HCT116 (cell line): ENCODE measurements at regions not wholly inside any gene's neighbourhood (a gene's known extent, or its start where the extent isn't known, plus 50 kb on each side); places are given as distances from the start of the nearest gene placed in this dataset.

Source experiments
- ATAC-seq: fragments of 200-7000 bp; cut with Tn5 transposase; 2 replicates; pipeline ENCODE4 v1.9.1; 2020; ENCODE audit warnings: mild to moderate bottlenecking, moderate library complexity
- BruUV-seq: library from RNA; stranded (reverse); fragments of 400-500 nt; replicated peaks from 2 replicates; lab custom pipeline; 2021; lab: Mats Ljungman, UMichigan
- CTCF ChIA-PET: fragments of 300-600 bp; sonication (Branson Sonifier 250); formaldehyde crosslinking; loops from one replicate; lab custom pipeline; 2021; ENCODE audit warnings: antibody characterized with exemption; lab: Charles Lee
- POLR2A ChIA-PET: fragments of 300-600, 350-600 bp; sonication (Branson Sonifier 250); formaldehyde crosslinking; loops from one replicate; lab custom pipeline; 2021; ENCODE audit warnings: antibody characterized with exemption; lab: Charles Lee
- RAD21 ChIA-PET, 2 experiments: fragments of 300-600 bp; sonication (Branson Sonifier 250); formaldehyde crosslinking; loops; one replicate each; lab custom pipeline; 2023; ENCODE audit warnings: low total read pairs in 2 of 2; ENCODE audit not compliant: uncharacterized antibody in 2 of 2, unreplicated experiment in 2 of 2, low non-redundant PET in 1 of 2; lab: Charles Lee
- DNase-seq: peaks from one replicate; pipeline ENCODE4 v3.0.0-alpha.2; 2010; ENCODE audit warnings: low read depth, low spot score
- H2AFZ ChIP-seq: fragments of 200-600 bp; shearing (Covaris generic), sonication (generic); 2 replicates; pipeline ENCODE4 v1.6.1; 2017; ENCODE audit warnings: low read depth, mixed run types, mixed read lengths, antibody characterized with exemption, low read length; ENCODE audit not compliant: poor library complexity, severe bottlenecking
- H3K27ac ChIP-seq: 2 replicates; pipeline ENCODE4 v1.5.1; 2012; ENCODE audit warnings: low read depth, low read length
- H3K27me3 ChIP-seq: fragments of 200-600 bp; sonication (generic); 2 replicates; pipeline ENCODE4 v1.6.1; 2016; ENCODE audit warnings: mixed run types, low read length, mixed read lengths; ENCODE audit not compliant: insufficient read depth
- H3K36me3 ChIP-seq, 2 experiments: fragments of 200-500 bp in 1 of 2; fragments of 200-600 bp in 1 of 2; sonication (Bioruptor generic) in 1 of 2; sonication (generic) in 1 of 2; 2 replicates each; pipeline versions ENCODE4 v1.5.1 to v1.6.1; 2014 to 2016; ENCODE audit warnings: low read length in 2 of 2, inconsistent platforms in 1 of 2, mixed read lengths in 1 of 2, mixed run types in 1 of 2; ENCODE audit not compliant: insufficient read depth in 2 of 2, control insufficient read depth in 1 of 2
- H3K4me1 ChIP-seq, 2 experiments: fragments of 200-600 bp in 1 of 2; sonication (generic) in 1 of 2; 2 replicates each; pipeline versions ENCODE4 v1.5.1 to v1.6.1; 2012 to 2017; ENCODE audit warnings: low read length in 2 of 2, inconsistent platforms in 1 of 2, mild to moderate bottlenecking in 1 of 2, mixed read lengths in 1 of 2, mixed run types in 1 of 2, moderate library complexity in 1 of 2; ENCODE audit not compliant: insufficient read depth in 2 of 2, control insufficient read depth in 1 of 2
- H3K4me2 ChIP-seq: fragments of 200-600 bp; sonication (generic); 2 replicates; pipeline ENCODE4 v1.6.1; 2017; ENCODE audit warnings: mixed run types, low read length, mixed read lengths
- H3K4me3 ChIP-seq, 2 experiments: fragments of 200-600 bp in 1 of 2; sonication (generic) in 1 of 2; replicated peaks in 1 of 2; 2 replicates each; pipeline ENCODE4 v1.5.1; 2011 to 2016; ENCODE audit warnings: low read length in 2 of 2, control low read depth in 1 of 2, low read depth in 1 of 2, mild to moderate bottlenecking in 1 of 2, mixed read lengths in 1 of 2, mixed run types in 1 of 2
- H3K79me2 ChIP-seq: fragments of 200-600 bp; sonication (generic); 2 replicates; pipeline ENCODE4 v1.6.1; 2017; ENCODE audit warnings: mild to moderate bottlenecking, mixed run types, low read length, moderate library complexity, mixed read lengths; ENCODE audit not compliant: insufficient read depth
- H3K9ac ChIP-seq: fragments of 200-600 bp; sonication (generic); 2 replicates; pipeline ENCODE4 v1.6.1; 2016; ENCODE audit warnings: low read length, mixed read lengths
- H3K9me2 ChIP-seq: fragments of 200-600 bp; sonication (generic), shearing (Covaris generic); 2 replicates; pipeline ENCODE4 v1.6.1; 2017; ENCODE audit warnings: mixed run types, mild to moderate bottlenecking, moderate library complexity; ENCODE audit not compliant: insufficient read depth
- H3K9me3 ChIP-seq, 2 experiments: fragments of 200-500 bp in 1 of 2; fragments of 200-600 bp in 1 of 2; sonication (Bioruptor generic) in 1 of 2; sonication (generic) in 1 of 2; 2 replicates each; pipeline ENCODE4 v1.6.1; 2014 to 2017; ENCODE audit warnings: low read length in 2 of 2, mixed read lengths in 2 of 2, inconsistent platforms in 1 of 2, low read depth in 1 of 2, mild to moderate bottlenecking in 1 of 2, mixed run types in 1 of 2, moderate library complexity in 1 of 2; ENCODE audit not compliant: control insufficient read depth in 1 of 2, insufficient read depth in 1 of 2
- H4K20me1 ChIP-seq: fragments of 200-600 bp; sonication (generic), shearing (Covaris generic); 2 replicates; pipeline ENCODE4 v1.6.1; 2017; ENCODE audit warnings: mixed run types, mild to moderate bottlenecking, moderate library complexity; ENCODE audit not compliant: insufficient read depth
- ATF3 ChIP-seq: IDR thresholded peaks from 2 replicates; pipeline ENCODE4 v1.6.1; 2012
- CEBPB ChIP-seq: IDR thresholded peaks from 2 replicates; pipeline ENCODE4 v1.6.1; 2012; ENCODE audit warnings: low read depth
- CTCF ChIP-seq, 3 experiments: fragments of 200-600 bp in 1 of 3; sonication (generic) in 1 of 3; IDR thresholded peaks in 2 of 3; conservative IDR thresholded peaks in 1 of 3; 2 replicates each; pipeline ENCODE4 v1.5.1; 2012 to 2017; ENCODE audit warnings: low read depth in 2 of 3, low read length in 2 of 3, antibody characterized with exemption in 1 of 3, borderline replicate concordance in 1 of 3, control low read depth in 1 of 3, mild to moderate bottlenecking in 1 of 3, mixed read lengths in 1 of 3, mixed run types in 1 of 3, moderate library complexity in 1 of 3; ENCODE audit not compliant: insufficient read depth in 1 of 3
- EGR1 ChIP-seq: IDR thresholded peaks from 2 replicates; pipeline ENCODE4 v1.6.1; 2012; ENCODE audit warnings: low read depth
- ELF1 ChIP-seq: IDR thresholded peaks from 2 replicates; pipeline ENCODE4 v1.6.1; 2012; ENCODE audit warnings: low read depth, borderline replicate concordance
- EZH2phosphoT487 ChIP-seq: fragments of 200-600 bp; IDR thresholded peaks from 2 replicates; pipeline ENCODE4 v1.6.1; 2018; ENCODE audit warnings: antibody characterized with exemption, borderline replicate concordance
- JUND ChIP-seq: IDR thresholded peaks from 2 replicates; pipeline ENCODE4 v1.6.1; 2012
- MAX ChIP-seq: IDR thresholded peaks from 2 replicates; pipeline ENCODE4 v1.6.1; 2012
- POLR2A ChIP-seq: IDR thresholded peaks from 2 replicates; pipeline ENCODE4 v1.7.0; 2011; ENCODE audit warnings: borderline replicate concordance; ENCODE audit not compliant: insufficient read depth, insufficient read length; ENCODE audit errors: extremely low read depth
- POLR2AphosphoS5 ChIP-seq: IDR thresholded peaks from 2 replicates; pipeline ENCODE4 v1.6.1; 2011; ENCODE audit warnings: mild to moderate bottlenecking, low read depth, low read length, moderate library complexity
- SIN3A ChIP-seq: IDR thresholded peaks from 2 replicates; pipeline ENCODE4 v1.6.1; 2012; ENCODE audit warnings: low read depth
- SP1 ChIP-seq: IDR thresholded peaks from 2 replicates; pipeline ENCODE4 v1.6.1; 2012; ENCODE audit warnings: low read depth
- TCF7L2 ChIP-seq: IDR thresholded peaks from 2 replicates; pipeline ENCODE4 v1.7.0; 2011; ENCODE audit warnings: borderline replicate concordance, inconsistent platforms; ENCODE audit not compliant: insufficient read depth, insufficient read length; ENCODE audit errors: extremely low read depth
- ZBTB33 ChIP-seq: IDR thresholded peaks from 2 replicates; pipeline ENCODE4 v1.6.1; 2011; ENCODE audit warnings: mild to moderate bottlenecking, low read length, moderate library complexity; ENCODE audit not compliant: insufficient replicate concordance; ENCODE audit errors: extremely low read depth
- ZFX ChIP-seq: fragments of 450-650 bp; IDR thresholded peaks from 2 replicates; pipeline ENCODE4 v1.6.1; 2017
- intact Hi-C: fragments of 100-400 bp; cut with micrococcal nuclease; formaldehyde crosslinking; loops from 2 replicates; pipeline ENCODE4 v1.10.0; 2022

GRCh38 chr2:215505044-215505786 is 69.3 kb upstream of the FN1 start:
- Histone ChIP-seq H3K9me3 (no peaks in the 10 kb centered on the region), H3K9ac (no peak overlapping the region), H3K4me2 (no peak overlapping the region), H2AFZ (no peak overlapping the region), H4K20me1 (no peaks in the 10 kb centered on the region), H3K4me1 (no peaks in the 10 kb centered on the region), H3K36me3 (no peaks in the 10 kb centered on the region), H3K4me3 (no peak overlapping the region), H3K27me3 (no peaks in the 10 kb centered on the region), H3K27ac (no peak overlapping the region), H3K79me2 (no peaks in the 10 kb centered on the region), H3K9me2 (no peaks in the 10 kb centered on the region)
- DNase-seq (no peak), ATAC-seq (no peak)
- BruUV-seq: no TSS peak
- CTCF ChIA-PET: no interaction called here
- RAD21 ChIA-PET: no interaction called here
- intact Hi-C loops: no loop called here
- POLR2A ChIA-PET: no interaction called here
- TF ChIP-seq POLR2AphosphoS5 (no peak), ELF1 (no peak), EZH2phosphoT487 (no peak), SIN3A (no peak), ATF3 (no peak)

- Histone ChIP-seq H3K9ac (no peak overlapping the region), H3K36me3 (no peaks in the 10 kb centered on the region), H3K9me2 (no peaks in the 10 kb centered on the region), H3K4me3 (no peak overlapping the region), H3K27me3 (no peaks in the 10 kb centered on the region), H3K4me1 (no peaks in the 10 kb centered on the region), H3K4me2 (no peak overlapping the region), H4K20me1 (no peaks in the 10 kb centered on the region), H3K79me2 (no peaks in the 10 kb centered on the region), H2AFZ (no peak overlapping the region), H3K27ac (no peak overlapping the region), H3K9me3 (no peaks in the 10 kb centered on the region)
- BruUV-seq: no TSS peak
- intact Hi-C loops: no loop called here
- ChIA-PET RAD21 (no interaction called here), CTCF (no interaction called here), POLR2A (no interaction called here)
- ATAC-seq (no peak), DNase-seq (no peak)
- TF ChIP-seq SIN3A: no peak
- no peak for TF ChIP-seq MAX
- no peak for TF ChIP-seq JUND
- no peak for TF ChIP-seq ATF3
- no peak for TF ChIP-seq CEBPB
- TF ChIP-seq POLR2A: no peak
- no peak for TF ChIP-seq ZBTB33
- no peak for TF ChIP-seq TCF7L2
- TF ChIP-seq POLR2AphosphoS5: no peak
- no peak for TF ChIP-seq SP1
- TF ChIP-seq EGR1: no peak
- TF ChIP-seq CTCF (IDR thresholded peaks at IDR 0.05 in 2 of 3, conservative IDR thresholded peaks at IDR 0.05 in 1 of 3; ENCODE audit: borderline replicate concordance in 1 of 3, insufficient read depth in 1 of 3, low read depth in 2 of 3, low read length in 2 of 3): no peak
- TF ChIP-seq ZFX: no peak
These were observed 68.7 kb upstream of the FN1 start for GRCh38 chr2:215504547-215504946.
